GM19351 (cell line): ENCODE measurements at regions not wholly inside any gene's neighbourhood (a gene's known extent, or its start where the extent isn't known, plus 50 kb on each side); places are given as distances from the start of the nearest gene placed in this dataset.
A peak's percentile ranks its signal among the peaks of the same experiment; 100 is the strongest.

Source experiments
- ATAC-seq: cut with Tn5 transposase; IDR thresholded peaks from one replicate; pipeline ENCODE4 v1.9.1; 2021; ENCODE audit warnings: mild to moderate bottlenecking, moderate library complexity; ENCODE audit not compliant: unreplicated experiment

DNA sequence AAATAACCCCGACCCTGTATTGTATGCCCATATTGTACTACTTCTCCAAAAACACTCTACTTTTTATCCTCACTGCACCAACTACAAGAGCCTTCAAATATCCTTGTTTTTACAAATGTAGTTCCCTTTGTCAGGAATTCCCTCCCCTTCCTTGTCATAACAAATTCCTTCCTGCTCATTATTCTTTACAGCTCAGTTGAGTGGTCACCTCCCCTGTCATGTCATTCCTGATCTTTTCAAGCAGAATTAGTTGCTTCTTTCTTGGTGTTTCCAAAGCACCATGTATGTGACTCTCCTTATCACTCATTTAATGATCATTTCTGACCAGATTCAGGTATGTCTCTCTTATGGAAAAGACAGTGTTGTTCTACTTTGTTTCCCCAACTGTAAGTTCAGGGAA, 194.2 kb upstream of the SMC2 start:
- no peak for ATAC-seq

DNA sequence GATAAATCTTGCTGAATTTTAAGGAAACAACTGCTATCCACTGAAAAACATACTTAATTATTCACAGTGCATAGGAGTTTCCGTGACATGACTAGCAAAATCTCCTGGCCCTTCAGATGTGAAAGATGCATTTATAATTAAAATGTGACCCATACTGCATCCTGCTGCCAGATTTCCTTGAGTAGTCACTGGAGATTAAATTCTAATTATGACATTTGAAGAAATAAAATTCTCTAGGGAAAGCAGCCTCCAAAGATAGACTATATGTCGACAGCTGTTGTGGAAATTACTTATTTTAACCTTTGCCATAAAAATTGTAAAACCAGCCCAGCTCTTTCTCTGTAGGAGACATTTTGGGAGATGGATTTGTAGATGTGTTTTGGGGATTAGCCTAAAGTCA, 193.6 kb upstream of the SMC2 start:
- no peak for ATAC-seq

DNA sequence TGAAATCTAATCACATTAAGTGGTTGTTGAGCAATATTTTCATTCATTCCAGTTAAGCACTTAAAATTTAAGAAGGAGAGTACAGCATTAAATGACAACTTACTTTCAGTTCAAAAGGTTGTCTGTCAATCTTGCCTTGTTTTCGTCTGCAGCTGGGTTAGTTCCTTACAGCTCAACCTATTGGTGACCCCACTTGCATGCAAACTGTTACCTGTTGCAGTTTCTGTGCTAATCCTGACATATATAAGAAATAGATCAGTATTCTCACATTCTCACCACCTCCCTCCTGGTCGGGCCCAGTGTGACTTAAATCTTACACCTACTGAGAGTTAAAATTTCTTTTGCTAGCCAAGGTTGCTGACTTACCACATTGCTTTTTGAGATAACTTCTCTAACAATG, 191.8 kb upstream of the SMC2 start:
- peak; percentile 69 for ATAC-seq

DNA sequence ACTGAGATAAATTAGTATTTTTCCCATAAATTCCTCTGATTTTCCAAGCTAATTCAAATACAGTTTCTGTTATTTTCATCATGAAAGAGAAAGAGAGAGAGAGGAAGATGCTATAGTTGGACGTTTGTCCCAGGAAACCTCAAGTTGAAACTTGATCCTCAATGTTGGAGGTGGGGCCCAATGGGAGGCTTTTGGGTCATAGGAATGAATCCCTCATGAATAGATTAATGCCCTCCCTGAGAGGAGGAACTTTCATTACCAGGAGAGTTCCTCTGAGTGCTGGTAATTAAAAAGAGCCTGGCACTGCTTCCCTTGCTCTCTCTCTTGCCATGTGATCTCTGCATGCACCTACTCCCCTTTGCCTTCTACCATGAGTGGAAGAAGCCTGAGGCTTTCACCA, 189.9 kb upstream of the SMC2 start:
- ATAC-seq = no peak

DNA sequence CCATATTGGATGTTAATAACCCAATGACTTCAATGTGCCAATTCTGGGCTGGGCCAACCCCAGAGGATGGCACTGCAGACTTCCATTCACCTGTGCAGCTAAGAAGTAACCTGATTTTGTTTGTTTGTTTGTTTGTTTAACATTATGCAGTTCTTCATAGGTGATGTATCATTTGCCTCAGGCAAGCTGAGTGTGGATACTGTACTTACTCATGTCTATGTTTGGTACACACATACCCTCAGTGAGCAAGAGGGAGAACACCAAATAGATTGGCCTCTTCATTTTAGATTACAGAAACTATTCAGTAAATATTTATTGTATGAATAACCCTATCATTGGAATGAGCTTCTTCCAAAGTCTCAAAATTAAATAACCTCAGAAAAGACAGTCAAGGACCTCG, 180.2 kb upstream of the SMC2 start:
- no peak for ATAC-seq

DNA sequence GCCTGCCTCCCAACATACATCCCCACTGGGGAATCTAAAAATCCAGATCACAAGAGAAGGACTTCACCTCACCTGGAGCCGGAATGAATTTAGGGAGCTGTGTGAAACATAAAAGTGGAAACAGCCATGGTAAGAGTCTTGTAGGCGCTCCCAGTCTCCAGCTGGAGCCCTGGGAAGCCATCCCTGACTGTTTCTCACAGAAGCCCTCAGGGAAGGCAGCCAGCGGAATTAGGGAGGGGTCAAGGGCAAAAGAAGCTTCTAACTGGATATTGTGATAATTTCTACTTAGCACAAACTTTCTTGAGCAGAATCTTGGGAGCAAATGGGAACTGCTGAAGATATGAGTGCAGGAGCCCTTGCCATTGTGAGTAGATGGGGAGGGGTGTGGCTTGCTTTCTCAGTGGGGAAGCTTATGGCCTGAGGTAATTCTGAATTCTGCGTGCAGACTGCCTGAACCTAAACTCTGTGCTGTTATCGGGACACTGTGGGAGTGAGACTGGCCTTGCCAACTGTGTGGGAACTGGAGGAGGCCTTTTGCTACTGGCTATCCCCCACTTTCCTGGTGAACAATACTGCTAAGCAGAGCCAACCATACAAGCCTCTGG, 174.4 kb upstream of the SMC2 start:
- no peak for ATAC-seq

DNA sequence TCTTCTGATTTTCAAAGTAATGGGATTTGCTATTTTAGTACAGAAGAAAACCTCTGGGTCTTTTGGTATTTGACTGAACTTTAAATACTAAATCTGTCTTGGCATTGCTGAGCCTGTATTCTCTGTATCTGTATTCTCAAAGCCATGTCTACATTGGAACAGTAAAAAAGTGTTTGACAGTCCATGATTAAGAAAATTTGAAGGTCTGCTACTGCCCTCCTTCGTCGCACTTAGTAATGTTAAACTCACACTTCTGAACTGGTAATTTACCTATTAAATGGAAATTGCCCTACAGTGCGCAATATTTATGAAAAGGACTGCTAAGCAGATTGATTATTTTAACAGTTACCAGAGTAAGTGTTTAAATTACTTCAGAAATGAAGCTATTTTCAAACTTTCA, 165.7 kb upstream of the SMC2 start:
- ATAC-seq = no peak

DNA sequence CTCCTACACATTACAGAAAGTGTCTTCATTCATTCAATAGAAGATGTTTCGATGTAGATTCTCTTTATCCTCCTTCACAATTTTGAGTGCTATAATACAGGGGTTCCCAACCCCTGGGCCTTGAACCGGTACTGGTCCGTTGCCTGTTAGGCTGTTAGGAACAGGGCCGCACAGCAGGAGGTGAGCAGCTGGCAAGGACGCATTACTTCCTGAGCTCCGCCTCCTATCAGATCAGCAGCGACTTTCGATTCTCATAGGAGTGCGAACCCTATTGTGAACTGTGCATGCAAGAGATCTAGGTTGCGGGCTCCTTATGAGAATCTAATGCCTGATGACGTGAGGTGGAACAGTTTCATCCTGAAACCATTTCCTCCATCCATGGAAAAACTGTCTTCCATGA, 153.0 kb upstream of the SMC2 start:
- no peak for ATAC-seq

DNA sequence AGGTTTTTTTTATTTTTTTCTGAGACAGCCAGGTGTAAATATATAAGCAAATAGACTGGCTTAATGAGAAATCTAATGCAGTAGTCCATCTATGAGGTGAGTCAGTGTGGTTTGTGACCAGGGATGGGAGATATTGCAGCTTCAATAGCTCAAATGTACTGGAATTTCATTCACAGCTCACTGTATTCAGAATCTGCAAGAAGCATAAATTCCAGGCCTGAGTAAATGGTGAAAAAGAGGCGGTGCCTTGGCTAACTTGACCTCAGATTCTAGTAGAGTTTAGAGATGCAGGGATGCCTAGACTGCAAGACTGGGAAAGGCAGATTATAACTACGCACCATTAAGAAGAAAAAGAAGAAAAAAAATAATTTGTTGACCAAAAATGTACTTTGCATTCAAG, 151.9 kb upstream of the SMC2 start:
- no peak for ATAC-seq

DNA sequence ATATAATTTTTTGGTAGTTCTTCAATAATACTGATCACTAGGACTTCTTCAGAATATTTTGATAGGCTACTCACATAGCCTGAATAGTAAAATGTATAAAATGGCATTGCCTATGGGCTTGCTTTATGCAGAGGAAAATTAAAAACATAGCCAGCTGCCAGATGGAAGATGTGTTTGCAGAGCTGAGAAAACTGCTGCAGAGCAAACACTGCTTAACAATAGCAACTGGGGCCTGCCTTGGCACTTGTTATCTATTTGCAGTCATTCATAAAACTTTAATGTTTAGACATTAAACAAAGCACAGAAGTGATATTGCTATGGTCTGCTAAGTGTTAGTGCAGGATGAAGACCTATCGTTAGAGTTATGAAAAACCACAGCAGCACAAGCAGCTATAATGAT, 151.5 kb upstream of the SMC2 start:
- no peak for ATAC-seq

DNA sequence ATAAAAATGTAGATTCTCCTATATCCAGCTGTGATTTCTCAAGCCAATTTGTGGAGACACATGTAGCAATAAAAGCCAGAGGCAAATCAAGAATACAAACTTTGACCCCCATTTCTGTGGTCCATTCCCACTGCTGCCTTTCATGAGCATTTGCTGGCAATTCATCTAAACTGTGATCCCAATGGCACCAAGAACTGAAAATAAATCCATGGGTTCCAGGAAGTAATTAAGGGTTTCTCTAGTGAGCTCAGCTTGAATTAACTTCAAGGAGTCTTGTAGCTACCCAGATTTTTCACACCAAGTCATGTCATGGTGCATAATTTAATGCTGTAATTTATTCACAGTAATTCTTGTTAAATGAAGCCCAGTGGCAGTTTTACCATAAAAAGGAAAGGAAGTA, 145.0 kb upstream of the SMC2 start:
- ATAC-seq = no peak

DNA sequence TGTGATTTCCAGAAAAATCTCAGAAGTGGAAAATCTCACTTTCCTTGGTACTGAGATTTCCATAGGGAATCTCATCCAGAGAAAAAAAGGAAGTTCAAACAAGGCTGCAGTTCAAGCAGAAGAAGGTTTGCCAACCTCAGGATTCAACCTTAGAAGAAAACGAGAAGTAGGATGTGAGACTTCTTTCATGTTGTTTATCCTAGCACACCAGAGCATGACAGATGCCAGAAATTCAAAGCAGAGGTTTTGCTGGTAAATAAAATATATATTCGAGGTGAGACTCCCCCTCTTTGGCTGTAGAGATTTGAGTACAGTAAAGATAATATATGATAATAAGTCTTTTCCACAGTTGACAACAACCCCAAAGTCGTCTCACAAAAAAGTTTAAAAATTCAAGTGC, 116.9 kb upstream of the SMC2 start:
- peak; percentile 57 for ATAC-seq

DNA sequence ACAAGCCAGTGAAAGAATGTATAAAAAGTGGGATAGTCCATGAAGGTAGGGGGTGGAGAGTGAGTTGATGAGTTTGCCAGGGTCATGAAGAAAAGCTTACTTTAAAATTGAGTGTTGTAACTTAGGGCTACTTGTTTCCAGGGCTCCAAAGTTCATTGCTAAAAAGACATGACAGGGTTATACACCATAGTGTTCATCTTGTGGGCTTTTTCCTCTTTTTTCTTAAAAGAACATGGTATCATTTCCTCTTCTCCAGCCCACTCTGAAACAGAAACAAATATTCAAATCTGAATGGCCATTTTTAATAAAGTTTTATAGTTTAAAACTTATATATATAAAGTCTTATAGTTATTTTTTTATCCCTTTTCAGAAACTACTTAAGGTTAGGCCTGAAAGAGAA, 115.7 kb upstream of the SMC2 start:
- no peak for ATAC-seq

DNA sequence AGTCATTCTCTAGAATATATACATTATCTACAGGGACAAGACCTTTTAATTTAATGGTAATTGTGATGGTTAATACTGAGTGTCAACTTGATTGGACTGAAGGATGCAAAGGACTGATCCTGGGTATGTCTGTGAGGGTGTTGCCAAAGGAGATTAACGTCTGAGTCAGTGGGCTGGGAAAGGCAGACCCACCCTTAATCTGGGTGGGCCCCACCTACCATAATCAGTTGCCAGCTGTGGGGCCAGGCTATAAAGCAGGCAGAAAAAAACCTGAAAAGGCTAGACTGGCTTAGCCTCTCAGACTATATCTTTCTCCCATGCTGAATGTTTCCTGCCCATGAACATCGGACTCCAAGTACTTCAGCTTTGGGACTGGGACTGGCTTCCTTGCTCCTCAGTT, 112.2 kb upstream of the SMC2 start:
- no peak for ATAC-seq

DNA sequence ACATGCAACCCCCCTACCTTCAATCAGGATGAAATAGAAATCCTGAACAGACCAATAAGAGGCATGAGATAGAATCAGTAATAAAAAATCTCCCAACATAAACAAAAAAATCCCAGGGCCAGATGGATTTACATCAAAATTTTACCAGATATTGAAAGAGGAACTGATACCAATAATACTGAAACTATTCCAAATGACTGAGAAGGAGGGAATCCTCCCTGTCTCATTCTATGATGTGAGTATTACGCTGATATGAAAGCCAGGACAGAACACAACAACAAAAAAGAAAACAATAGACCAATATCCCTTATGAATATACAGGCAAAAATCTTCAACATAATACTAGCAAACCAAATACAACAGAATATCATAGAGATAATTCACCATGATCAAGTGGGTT, 109.0 kb upstream of the SMC2 start:
- peak; percentile 37 for ATAC-seq

DNA sequence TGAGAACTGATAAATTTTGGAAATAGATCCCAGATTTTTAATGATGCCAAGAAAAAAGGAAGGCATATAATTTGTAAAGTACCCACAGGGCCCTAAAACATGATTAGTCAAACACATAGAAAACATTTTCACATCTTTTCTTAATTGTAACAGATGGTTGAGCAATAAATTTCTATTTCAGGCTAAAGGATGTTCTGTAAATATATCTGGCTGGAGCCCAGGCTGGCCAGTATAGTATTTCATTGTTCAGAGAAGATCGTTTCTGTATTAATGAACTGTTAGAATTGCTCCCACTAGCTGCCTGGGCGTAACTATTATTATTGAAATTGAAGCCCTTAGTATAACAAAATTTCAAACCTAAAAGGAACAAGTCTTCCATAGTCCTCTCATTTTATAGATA, 105.3 kb upstream of the SMC2 start:
- ATAC-seq = no peak

DNA sequence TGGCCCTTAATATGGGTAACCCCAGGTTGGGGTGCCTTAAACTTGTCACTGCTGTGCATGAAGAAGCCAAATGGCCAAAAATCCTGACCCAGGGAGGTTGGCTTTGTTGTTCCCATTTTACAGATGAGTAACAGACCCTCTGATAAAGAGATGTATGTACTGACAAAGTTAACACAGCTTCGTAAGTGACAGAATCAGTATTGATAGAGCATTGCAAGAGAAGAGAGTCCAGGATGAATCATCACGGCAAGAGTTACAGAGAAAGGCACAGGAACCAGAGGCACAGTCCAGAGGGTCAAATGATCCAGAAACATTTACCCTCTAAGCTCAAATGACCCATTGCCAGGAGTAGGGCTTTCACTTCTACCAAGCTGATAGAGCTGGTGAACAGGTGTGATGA, 103.8 kb upstream of the SMC2 start:
- peak; percentile 33 for ATAC-seq

DNA sequence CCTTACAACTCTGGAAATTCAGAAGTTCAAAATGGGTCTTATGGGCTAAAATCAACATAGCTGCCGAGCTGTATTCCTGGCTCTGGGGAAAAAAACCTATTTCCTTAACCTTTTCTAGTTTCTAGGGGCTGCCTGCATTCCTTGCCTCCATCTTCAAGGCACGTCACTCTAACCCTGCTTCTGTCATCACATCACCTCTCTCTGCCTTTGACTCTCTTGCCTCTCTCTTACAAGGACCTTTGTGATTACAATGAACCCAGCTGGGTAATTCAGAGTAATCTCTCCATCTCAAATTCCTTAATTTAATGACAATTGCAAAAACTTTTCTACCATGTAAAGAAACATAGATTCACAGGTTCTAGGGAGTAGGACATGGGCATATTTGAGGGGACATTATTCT, 103.1 kb upstream of the SMC2 start:
- no peak for ATAC-seq

DNA sequence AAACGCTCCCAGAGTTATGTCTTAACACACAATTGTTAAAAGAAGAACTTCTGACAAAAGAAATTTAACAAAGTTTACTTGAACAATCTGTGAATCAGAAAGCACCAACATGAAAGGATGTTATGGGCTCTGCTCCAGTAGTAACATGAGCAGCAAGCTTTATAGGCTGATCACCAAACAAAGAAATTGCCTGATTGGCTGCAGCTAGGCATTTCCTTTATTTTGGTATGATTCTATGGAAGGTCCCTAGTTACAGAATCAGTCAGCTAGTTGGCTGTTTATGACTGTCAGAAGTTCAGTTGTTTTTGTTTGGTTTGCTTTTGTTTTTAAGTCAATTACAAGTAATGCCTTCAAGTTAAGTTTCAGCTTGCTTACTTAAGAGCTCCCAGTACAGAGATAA, 102.4 kb upstream of the SMC2 start:
- peak; percentile 67 for ATAC-seq

DNA sequence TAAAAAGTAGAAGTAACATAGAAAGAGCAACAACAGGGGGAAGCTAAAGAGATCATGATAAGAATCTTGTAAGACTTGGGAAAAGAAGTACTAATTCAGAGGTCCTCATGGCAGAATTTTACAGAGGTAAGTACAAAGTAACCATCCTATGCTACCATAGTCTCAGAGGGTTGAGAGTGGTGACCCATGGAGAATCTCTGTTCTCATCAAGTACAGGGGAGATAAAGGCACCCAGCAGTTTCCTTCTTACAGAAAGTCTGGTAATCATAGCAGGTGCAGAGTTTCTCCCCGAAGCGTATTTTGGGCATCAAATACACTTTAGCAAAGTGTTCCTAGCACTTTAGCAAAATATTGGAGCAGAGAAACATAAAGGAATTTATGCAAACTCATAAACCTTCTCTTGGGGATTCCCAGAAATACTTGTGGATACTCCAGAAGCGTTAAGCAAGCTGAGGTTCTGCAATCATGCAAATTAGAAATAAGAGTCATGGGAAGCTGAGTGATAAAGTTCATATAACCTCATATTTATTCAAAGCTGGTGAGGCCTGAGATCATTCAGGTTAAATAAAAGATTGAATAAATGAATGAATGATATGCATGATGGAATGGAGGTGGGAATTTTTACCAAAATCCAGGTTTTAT, 101.0 kb upstream of the SMC2 start:
- ATAC-seq = no peak

DNA sequence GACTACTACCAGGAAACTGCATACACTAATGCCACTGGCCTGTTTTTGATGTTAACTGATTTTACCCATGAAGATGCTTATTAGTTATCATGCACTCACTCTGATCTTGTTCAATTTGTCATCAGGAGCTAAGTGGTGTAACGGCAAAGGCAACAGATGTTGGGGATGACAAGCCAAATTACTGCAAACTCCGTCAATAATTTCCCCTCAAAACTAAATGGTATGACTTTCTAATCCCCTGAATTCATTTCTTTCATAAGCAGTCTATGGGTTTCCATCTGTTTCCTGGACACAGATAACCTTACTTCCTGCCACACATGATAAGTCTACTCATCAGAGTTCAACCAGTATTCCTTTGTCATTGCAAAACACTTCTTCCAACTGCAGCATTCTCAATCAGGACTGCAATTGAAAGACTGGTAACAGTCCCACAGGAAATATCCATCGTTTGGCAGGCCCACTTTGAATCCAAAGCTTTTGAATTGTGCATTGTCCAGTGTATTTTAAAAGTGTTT, 96.2 kb upstream of the SMC2 start:
- ATAC-seq = no peak

DNA sequence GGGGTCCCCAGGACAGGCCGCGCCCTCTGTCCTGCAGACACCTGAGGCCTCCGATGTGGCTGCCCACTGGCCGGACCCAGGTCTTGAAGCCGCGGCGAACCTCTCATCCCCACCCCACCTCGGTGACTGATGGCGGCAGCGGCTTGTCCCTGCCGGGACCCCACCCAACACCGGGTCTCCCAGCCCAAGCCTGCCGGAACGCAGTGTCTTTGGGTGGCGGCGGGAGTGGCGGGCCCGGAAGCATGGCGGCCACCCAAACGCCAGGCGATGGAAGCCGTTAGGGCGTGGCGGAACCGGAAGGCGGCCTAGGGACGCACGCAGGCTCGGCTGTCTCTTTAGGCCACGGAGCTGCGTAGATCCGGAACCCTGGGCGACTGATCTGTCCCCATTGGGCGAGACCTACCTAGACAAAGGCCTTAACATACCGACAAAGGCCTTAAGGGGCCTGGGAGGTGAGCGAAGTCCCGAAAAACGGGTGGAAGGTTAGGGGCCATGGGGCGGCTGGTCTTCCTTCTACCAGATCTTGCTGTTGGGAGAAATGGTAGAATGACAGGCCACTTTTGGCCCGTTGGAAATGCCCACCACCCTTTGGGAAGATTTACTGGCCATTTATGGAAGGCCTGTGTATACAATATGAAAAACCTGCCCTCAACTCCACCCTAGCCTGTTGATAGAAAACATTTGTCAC, 94.6 kb upstream of the SMC2 start:
- ATAC-seq = no peak
